Stomach (tissue), 8 donors: ENCODE measurements at regions not wholly inside any gene's neighbourhood (a gene's known extent, or its start where the extent isn't known, plus 50 kb on each side); places are given as distances from the start of the nearest gene placed in this dataset.
A peak's percentile ranks its signal among the peaks of the same experiment; 100 is the strongest.
"Not testable (repeated sequence)": the region's sequence is repeated elsewhere in the genome, so short reads cannot be mapped to it uniquely, and the experiment has no call there.

Experiments
- DNase-seq, 2 donors: peaks; one replicate each; pipeline versions ENCODE4 v3.0.0 to v3.0.0-alpha.2; 2013 to 2019
- H3K27ac ChIP-seq, 5 donors: fragments of 200-600 bp in 4 of 5; sonication (generic) in 4 of 5; one replicate each; pipeline ENCODE4 v1.5.1; 2013 to 2019; ENCODE audit warnings: mild to moderate bottlenecking in 1 of 5, moderate library complexity in 1 of 5
- H3K27me3 ChIP-seq, 3 donors: fragments of 200-600 bp; sonication (generic); one replicate each; pipeline ENCODE4 v1.5.1; 2017 to 2019; ENCODE audit warnings: mixed run types in 1 of 3
- H3K36me3 ChIP-seq, 4 donors: fragments of 200-600 bp; sonication (generic); 1 replicate in 3 of 4; 2 replicates in 1 of 4; pipeline ENCODE4 v1.5.1; 2016 to 2019
- H3K4me1 ChIP-seq, 4 donors: fragments of 200-600 bp; sonication (generic); one replicate each; pipeline ENCODE4 v1.5.1; 2016 to 2019
- H3K4me3 ChIP-seq, 4 donors: fragments of 200-600 bp; sonication (generic) in 3 of 4; one replicate each; pipeline ENCODE4 v1.5.1; 2016 to 2019; ENCODE audit warnings: mild to moderate bottlenecking in 1 of 4
- H3K9me3 ChIP-seq, 4 donors: fragments of 200-600 bp; sonication (generic); one replicate each; pipeline ENCODE4 v1.5.1; 2016 to 2019
- CTCF ChIP-seq, 7 experiments: fragments of 450-650 bp in 4 of 7; fragments of 200-600 bp in 3 of 7; sonication (generic) in 3 of 7; IDR thresholded peaks; one replicate each; pipeline ENCODE4 v1.5.1; 2016 to 2019; ENCODE audit warnings: antibody characterized with exemption in 7 of 7, control low read depth in 2 of 7, mild to moderate bottlenecking in 1 of 7
- EP300 ChIP-seq: sonication (generic); formaldehyde crosslinking; IDR thresholded peaks from one replicate; pipeline ENCODE4 v1.6.1; 2017; ENCODE audit warnings: antibody characterized with exemption
- POLR2A ChIP-seq, 4 donors: fragments of 450-650 bp; IDR thresholded peaks; one replicate each; pipeline ENCODE4 v1.6.1; 2016; ENCODE audit warnings: antibody characterized with exemption in 4 of 4, control low read depth in 2 of 4, mild to moderate bottlenecking in 1 of 4, moderate library complexity in 1 of 4
- POLR2AphosphoS5 ChIP-seq, 3 donors: sonication (generic); formaldehyde crosslinking; IDR thresholded peaks; one replicate each; pipeline ENCODE4 v1.6.1; 2016; ENCODE audit warnings: antibody characterized with exemption in 3 of 3
- WGBS, 5 donors: extraction: QIAGEN DNeasy Blood & Tissue Kit in 3 of 5; methylation state at CpG; one replicate each; pipeline versions ENCODE4 v1.1.5 to v1.1.7; 2013 to 2018; 5-methylcytosine and 5-hydroxymethylcytosine counted together
- intact Hi-C: fragments of 100-400 bp; cut with DNase I; formaldehyde crosslinking; loops from one replicate; pipeline ENCODE4 v1.15.1; 2023; ENCODE audit warnings: low total_unique reads
- donor health status: healthy with polysubstance abuse.
- donor health status: Bipolar disorder and iron deficiency.
- donor health status: healthy.

DNA sequence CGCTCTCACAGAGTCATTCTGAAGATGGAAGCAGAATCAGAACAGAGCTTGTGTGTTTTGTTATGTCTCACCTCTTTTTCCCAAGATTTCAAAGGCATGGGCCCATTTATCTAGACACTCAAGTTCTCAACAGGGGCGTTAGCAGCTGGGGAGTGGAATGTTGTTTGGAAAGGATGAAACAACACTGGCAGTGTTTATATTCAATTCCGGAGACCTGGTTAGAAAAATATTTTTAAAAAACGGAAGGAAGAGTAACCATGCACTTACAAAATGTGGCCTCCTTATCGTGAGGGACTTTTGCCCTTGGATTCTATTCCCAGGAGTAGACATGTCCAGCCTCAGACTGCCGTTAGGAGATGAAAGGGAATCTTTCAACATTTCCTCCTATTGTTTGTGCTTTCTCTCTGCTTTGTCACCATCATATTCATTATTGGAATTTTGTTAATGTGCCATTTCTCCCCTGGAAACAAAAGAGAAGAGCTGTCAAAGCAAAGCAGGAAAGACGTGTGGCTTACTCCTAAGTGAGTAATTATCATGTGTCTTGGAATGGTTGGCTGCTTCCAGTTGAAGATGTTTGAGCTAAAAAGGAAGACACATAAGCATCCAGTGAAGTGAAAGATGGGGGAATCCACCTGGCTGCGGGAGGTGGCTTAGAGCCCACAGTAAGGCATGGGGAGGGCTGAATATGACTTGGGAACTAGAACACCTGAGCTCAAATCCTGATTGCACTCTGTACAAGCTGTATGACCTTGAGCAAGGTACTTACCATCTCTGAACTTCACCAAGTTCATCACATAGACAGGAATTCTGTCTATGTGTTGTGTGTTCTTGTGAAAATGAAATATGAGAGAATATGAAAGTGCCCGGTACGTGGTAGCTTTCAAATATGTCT, 71.7 kb upstream of the JUN start:
- intact Hi-C loops: no loop called here
- no peak for TF ChIP-seq EP300
- TF ChIP-seq POLR2A (IDR thresholded peaks at IDR 0.05): no peak
- no peak for TF ChIP-seq POLR2AphosphoS5 (IDR thresholded peaks at IDR 0.05)
- no peak for TF ChIP-seq CTCF (IDR thresholded peaks at IDR 0.05)
- no peaks in the 10 kb centered on the region for H3K9me3 ChIP-seq
- no peak overlapping the region for H3K27ac ChIP-seq
- H3K36me3 ChIP-seq: no peaks in the 10 kb centered on the region
- no peak overlapping the region for H3K4me3 ChIP-seq
- H3K4me1 ChIP-seq: peaks cover 35 to 45% (median 40%) of the 10 kb centered on the region in 4 donors
- 74 to 81% (median 80%) methylated on average over 10 of the region's 10 CpGs for whole genome bisulfite sequencing, 5 donors
- DNase-seq: no peak
- H3K27me3 ChIP-seq: no peaks in the 10 kb centered on the region

DNA sequence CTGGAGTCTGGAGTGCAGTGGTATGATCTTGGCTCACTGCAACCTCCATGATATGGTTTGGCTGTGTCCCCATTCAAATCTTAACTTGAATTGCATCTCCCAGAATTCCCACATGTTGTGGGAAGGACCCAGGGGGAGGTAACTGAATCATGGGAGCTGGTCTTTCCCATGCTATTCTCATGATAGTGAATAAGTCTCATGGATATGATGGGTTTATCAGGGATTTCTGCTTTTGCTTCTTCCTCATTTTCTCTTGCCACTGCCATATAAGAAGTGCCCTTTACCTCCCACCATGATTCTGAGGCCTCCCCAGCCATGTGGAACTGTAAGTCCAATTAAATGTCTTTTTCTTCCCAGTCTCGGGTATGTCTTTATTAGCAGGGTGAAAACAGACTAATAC, 72.4 kb upstream of the JUN start:
- 90 to 100% (median 96%) methylated on average over 1 of the region's 1 CpG for WGBS, 5 donors

GRCh38 chr1:58857680-58858673, 74.1 kb upstream of the JUN start:
- Histone ChIP-seq H3K9me3 (no peaks in the 10 kb centered on the region), H3K36me3 (no peaks in the 10 kb centered on the region), H3K27me3 (no peaks in the 10 kb centered on the region), H3K27ac (peak overlapping the region; percentile 62 to 87 (median 80)), H3K4me1 (peaks cover 35 to 45% (median 41%) of the 10 kb centered on the region in 4 donors), H3K4me3 (no peak overlapping the region)
- peak in 1 of 2 donors; percentile 70 for DNase-seq
- WGBS, 5 donors: 24 to 54% (median 40%) methylated on average over 3 of the region's 3 CpGs
- intact Hi-C loops: no loop called here
- peak in 1 of 3 donors; percentile 37 for TF ChIP-seq POLR2AphosphoS5 (IDR thresholded peaks at IDR 0.05)
- TF ChIP-seq CTCF (IDR thresholded peaks at IDR 0.05): no peak

More for the DNA sequence above, 72.4 kb upstream of the JUN start:
- intact Hi-C loops, H3K4me3 ChIP-seq, H3K27me3 ChIP-seq, H3K36me3 ChIP-seq, H3K9me3 ChIP-seq, H3K27ac ChIP-seq, DNase-seq: not testable (repeated sequence)
- peaks cover 35 to 45% (median 41%) of the 10 kb centered on the region in 4 donors for H3K4me1 ChIP-seq

DNA sequence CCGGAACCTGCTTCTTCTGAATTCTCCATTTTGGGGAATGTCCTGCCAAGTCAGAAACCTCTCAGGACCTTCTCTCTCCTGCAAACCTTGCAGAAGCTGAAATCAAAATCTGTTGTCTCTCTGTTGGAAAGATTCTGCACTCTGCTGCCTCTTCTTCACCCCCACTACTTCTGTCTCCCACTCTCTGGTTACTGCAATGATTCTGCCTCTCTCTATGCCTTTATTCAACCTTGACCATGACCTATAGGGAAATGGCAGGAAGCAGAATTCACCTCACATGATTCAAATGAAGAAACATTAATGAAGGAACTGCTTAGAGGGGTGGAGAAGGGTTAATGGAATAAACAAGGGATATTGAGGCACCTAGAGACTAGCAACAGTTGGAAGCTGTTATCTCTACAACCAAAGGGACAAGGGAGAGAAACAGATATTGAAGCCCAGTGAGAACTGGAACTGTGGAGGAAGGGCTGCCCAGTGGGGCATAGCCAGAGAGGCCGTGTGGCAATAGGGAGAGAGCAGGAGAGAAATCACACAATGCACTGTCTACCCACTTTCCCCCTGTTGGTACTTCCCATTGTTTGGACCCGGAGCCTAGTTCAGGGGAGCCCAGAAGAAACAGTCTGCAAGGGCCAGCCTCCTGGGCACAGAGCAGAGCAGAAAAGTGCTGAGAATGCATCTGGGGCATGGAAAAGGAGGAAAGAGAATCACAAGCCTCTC, 76.1 kb upstream of the JUN start:
- no peaks in the 10 kb centered on the region for H3K9me3 ChIP-seq
- H3K36me3 ChIP-seq: no peaks in the 10 kb centered on the region
- no peaks in the 10 kb centered on the region for H3K27me3 ChIP-seq
- intact Hi-C loops: no loop called here
- peak overlapping the region; percentile 47 to 85 (median 69) for H3K27ac ChIP-seq
- peaks cover 26 to 35% (median 30%) of the 10 kb centered on the region in 4 donors for H3K4me1 ChIP-seq
- no peak for TF ChIP-seq EP300
- TF ChIP-seq CTCF (IDR thresholded peaks at IDR 0.05): no peak
- TF ChIP-seq POLR2A (IDR thresholded peaks at IDR 0.05): no peak
- TF ChIP-seq POLR2AphosphoS5 (IDR thresholded peaks at IDR 0.05): no peak
- no peak for DNase-seq
- 83 to 98% (median 89%) methylated on average over 3 of the region's 3 CpGs for WGBS, 5 donors
- no peak overlapping the region for H3K4me3 ChIP-seq
